NCI-H1417 treated with DMSO at 0.1 percent for 48 hours (cell line): ENCODE measurements at regions not wholly inside any gene's neighbourhood (a gene's known extent, or its start where the extent isn't known, plus 50 kb on each side); places are given as distances from the start of the nearest gene placed in this dataset.
"Not testable (repeated sequence)": the region's sequence is repeated elsewhere in the genome, so short reads cannot be mapped to it uniquely, and the experiment has no call there.

Experiments used
- DNase-seq: peaks from one replicate; lab custom pipeline; 2025; lab: John Stamatoyannopoulos, UW

- DNase-seq: no peak
Observed at GRCh38 chr5:93359296-93359959, 221.6 kb downstream of the NR2F1-AS1 start.

DNA sequence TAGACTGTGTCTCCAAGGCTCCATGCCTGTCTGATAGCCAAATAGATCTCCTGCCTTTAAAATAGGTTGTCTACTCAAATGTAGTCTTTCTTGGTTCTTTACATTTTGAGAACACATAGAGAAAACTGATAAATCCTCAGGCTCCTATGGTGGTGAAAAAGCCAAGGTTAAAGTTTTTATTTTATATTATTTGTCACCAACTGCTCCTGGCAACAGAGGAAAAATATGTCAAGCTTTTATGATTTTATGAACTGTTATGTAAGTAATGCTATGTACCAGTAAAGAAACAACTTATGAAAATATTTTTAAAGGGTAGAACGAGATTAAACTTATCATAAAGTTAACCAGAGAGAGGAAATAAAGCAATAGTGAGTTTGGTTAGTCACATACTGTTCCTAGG is 222.8 kb downstream of the NR2F1-AS1 start:
- no peak for DNase-seq

DNA sequence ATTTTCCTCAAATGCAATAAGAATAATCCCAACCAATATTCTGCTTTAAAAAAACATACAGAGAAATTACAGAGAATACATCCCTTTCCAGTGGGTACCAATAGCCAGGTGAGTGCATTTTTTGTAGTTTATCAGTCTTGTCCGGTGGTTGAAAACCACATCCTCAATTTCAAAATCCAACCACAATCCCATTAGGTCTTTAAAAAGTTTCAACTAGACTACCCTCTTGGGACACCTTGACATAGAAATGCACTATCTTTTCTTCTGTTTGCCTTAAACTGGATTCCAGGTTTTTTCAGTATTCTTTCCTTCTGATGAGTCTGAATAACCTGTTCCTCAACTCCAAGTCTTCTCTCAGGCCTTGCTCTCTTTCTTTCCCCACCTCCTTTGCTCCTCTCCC is 223.3 kb downstream of the NR2F1-AS1 start:
- no peak for DNase-seq

DNA sequence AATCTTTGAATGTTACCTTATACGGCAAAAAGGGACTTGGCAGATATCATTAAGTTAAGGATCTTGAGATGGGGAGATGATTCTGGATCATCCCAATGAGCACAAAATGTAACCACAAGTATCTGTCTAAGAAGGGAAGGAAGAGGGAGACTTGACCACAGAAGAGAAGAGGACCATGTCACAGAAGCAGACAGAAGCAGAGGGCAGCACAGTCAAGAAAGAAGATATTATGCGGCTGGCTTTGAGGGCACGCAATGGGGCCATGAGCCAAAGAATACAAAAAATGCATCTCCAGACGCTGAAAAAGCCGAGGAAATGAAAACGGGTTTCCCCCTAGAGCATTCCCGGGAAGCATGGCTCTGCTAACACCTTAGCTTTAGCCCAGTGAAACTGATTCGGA is 225.3 kb downstream of the NR2F1-AS1 start:
- no peak for DNase-seq

DNA sequence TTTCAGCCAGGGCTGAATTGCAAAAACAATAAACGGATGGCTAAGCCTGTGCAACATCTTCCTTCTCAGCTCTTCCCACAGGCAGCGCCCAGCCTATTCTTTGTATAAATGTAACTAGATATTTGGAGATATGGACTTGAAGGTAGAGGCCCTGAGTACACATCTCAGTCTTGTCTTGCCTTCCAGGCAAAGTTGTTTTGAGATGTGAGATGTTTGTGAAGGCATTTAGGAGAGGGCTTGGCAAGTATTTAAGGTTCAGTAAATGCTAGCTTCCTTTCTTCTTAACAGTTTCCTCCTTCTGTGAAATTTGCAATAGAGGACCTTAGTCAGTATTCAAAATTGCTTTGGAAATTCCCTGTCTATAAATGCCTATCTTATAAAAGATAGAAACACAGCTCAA is 228.8 kb downstream of the NR2F1-AS1 start:
- no peak for DNase-seq

DNA sequence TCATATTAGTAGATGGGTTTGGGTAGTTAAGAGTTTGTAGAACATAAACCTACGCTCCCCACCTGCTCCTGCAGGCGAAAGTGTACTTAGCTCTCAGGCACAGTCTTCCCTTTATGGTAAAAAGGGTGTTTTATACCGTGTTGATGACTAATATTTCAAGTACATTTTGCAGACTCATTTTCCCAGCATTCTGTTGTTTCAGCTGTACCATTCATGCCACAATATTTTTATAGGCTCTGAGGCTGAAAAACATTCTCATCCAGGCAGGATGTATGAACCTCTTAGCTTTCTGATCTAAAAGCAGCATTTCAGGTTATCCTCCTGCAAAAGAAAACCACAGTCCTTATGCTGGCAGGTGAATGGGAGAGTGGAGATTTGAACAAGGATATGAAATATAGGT is 231.4 kb downstream of the NR2F1-AS1 start:
- no peak for DNase-seq

GRCh38 chr5:93348231-93348630 is 232.8 kb downstream of the NR2F1-AS1 start:
- no peak for DNase-seq

DNA sequence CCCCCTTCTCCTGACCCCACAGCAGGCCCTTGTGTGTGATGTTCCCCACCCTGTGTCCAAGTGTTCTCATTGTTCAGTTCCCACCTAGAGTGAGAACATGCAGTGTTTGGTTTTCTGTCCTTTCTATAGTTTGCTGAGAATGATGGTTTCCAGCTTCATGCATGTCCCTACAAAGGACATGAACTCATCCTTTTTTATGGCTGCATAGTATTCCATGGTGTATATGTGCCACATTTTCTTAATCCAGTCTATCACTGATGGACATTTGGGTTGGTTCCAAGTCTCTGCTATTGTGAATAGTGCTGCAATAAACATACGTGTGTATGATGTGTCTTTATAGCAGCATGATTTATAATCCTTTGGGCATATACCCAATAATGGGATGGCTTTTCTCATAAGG is 234.2 kb downstream of the NR2F1-AS1 start:
- DNase-seq: not testable (repeated sequence)

DNA sequence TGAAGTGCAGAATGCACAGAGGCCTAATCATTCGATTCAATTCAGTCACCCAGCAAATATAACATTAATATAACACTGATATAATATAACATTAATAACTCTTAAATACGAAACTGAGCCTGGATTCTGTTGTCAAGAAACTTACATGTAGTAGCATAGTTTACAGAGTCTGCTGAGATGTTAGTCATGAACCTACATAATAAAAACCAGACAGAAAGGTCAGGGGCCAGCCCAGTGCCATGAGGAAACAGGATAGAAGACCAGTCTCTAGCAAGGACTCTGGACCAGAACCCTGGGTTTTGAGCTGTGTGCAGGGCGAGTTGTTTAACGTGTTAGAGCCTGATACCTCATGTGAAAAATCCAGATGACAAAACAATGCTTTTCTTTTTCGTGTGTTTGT is 234.7 kb downstream of the NR2F1-AS1 start:
- DNase-seq: no peak

DNA sequence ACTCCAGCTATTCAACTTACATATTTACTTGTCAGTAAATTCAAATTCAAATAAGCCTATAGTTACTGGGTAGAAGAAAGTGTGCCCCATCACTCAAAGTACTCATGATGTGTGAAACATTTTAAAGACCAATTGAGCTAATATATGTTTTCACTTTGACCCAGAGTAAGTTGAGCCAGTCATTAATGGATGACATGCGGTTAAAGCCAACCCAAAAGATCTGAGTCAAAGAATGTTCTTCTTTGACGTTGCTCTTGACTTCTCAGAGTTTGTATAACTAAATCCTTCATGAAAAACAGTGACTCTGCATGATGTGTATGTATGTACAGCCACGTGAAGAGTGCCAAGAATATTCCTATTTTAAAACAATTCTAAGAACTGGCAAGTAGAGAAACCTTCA is 237.4 kb downstream of the NR2F1-AS1 start:
- DNase-seq: no peak

DNA sequence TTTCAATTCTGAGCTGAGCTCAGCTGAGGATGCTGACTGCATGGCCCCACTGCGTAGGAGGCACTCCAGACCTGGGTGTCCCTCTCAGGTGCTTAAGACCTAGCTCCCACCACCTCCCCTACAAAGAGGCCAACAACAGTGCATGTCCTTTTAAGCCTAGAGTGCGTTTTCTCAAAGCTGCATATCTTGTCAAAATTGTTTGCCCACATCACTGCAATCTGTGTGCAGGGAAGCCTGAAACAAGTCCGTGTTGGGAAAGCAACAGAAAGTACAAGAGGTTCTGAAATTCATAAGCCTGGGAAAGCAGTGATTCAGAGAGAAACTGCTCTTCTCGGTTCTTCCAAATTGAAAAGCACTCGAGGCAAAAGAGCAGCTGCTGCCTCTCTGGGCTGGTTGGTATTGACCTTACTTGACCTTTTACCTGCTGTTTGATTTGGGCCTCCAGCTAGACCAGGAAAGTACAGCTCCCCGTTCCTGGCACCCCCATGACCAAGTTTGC is 238.4 kb downstream of the NR2F1-AS1 start:
- no peak for DNase-seq

DNA sequence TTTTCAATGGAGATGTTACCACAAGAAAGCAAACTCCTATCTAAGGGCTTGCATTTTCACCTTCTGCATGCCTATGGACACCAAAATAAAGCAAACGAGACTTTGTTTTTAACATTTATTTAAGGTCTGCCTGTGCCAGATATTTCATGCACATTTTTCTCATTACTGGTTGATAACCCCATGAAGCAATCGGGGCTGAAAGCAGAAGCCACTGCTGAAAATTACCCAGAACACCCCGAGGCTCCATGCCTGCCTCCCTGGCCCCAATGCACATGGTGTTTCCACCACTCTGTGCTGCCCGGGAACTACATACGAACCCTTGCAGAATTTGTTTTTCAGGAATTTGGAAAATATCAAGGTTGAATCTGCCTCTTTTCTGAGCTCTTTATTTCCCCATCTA is 240.1 kb downstream of the NR2F1-AS1 start:
- no peak for DNase-seq

GRCh38 chr5:93337138-93337537 is 243.9 kb downstream of the NR2F1-AS1 start:
- DNase-seq: no peak

- no peak for DNase-seq
Observed at GRCh38 chr5:93336330-93337110, 244.5 kb downstream of the NR2F1-AS1 start.

- no peak for DNase-seq
Observed at GRCh38 chr5:93331863-93332262, 249.2 kb downstream of the NR2F1-AS1 start.

DNA sequence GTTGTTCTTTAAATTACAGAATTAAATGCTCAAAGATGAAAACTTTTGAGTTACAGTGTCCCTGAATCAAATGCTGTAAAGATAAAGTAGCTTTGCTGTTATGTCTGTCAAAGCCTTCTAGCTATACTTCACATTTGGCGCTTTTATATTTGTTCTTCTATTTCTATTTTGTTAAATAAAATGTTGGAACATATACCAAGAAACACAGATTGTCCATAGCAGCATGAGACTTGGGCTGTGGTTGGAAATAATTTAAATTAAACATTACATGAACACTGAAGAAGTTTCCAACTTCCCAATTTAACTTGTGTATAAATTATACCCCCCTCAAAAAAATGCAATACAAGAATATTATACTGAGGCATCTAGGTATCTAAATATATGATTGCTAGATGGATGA is 249.8 kb downstream of the NR2F1-AS1 start:
- no peak for DNase-seq

DNA sequence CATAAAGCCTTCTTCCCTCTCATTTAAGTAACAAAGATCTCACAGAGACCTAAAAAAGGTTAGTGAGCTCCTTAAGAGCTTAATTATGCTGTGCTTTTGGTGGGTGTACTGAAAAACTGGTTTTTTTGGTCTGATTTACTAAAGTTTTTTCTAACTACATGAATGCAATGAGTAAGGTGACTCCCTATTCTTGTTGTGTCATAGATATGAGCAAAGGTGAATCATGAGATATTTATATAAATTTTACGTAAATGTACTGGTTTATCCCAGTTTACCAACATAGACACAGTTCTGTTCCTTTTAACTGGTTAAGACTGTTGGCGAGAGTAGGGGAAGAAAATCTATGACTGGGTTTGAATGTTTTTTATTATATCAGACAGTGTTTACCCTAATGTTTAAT is 250.5 kb downstream of the NR2F1-AS1 start:
- DNase-seq: no peak

DNA sequence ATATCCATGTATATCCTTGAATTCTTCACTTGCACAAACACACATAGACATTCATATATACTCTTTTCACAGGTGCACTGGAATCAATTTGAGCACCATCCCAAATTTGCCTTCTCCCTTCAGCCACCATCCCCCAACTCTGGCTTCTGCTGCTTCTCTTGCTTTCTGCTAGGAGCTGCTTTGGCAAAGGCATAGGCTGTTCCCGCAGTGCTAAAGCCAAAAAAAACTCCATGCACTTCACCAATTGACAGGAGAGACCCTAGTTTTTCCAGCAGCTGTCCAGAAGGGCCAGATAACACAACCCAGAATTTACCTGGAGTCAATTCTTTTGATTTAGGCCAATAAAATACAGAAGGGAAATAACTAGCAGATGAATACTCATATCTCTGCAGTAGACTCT is 251.3 kb downstream of the NR2F1-AS1 start:
- DNase-seq: no peak

- no peak for DNase-seq
Observed at GRCh38 chr5:93328833-93329232, 252.2 kb downstream of the NR2F1-AS1 start.

GRCh38 chr5:93327605-93328004 is 253.4 kb downstream of the NR2F1-AS1 start:
- no peak for DNase-seq

- no peak for DNase-seq
Observed at GRCh38 chr5:93325946-93326345, 255.1 kb downstream of the NR2F1-AS1 start.

DNA sequence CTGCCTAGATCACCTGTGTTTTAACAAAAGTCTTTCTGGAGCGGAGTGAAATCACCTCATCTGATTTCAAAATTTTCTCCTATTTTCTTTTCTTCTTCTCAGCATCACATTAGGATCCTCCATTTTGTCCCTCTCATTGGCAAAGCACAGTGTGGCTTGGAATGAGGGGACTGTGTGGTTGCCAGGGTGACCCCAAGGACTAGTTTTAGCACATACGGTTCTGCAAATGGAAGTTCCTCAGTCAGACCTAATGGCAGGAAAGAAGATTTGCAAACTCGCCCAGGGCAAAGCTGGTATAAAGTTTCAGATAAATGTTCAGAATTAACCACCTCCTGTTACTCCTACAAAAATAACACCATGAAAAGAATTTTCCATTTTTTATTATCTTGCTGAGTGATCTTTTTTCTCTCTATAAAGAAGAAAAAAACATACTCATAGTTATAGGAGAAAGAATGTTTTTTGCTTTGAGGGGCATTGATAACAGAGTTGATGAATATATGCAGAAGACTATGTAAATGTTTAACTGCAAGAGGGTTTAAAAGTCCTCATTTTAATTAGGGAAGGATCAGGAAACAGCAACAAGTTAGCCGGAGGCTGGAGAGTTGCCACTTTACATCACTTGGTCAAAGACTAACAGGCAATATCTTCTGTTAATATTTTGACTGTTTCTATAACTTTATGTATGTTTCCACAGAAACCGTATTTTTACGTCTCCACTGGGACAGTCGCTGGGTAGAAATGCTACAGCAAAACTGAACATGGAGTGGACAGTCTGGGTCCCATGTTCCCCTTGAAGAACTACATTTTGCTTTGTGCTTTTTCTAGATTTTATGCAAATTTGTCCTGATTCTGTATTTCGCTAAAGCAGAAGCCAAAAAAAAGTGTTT is 257.8 kb downstream of the NR2F1-AS1 start:
- no peak for DNase-seq
